HT1080 (cell line): ENCODE measurements at regions not wholly inside any gene's neighbourhood (a gene's known extent, or its start where the extent isn't known, plus 50 kb on each side); places are given as distances from the start of the nearest gene placed in this dataset.

ENCODE experiments used
- DNase-seq: peaks from one replicate; pipeline ENCODE4 v3.0.0-alpha.2; 2015; ENCODE audit warnings: low read depth

GRCh38 chr13:48885027-48885395 is 90.7 kb upstream of the FNDC3A start:
- no peak for DNase-seq

DNA sequence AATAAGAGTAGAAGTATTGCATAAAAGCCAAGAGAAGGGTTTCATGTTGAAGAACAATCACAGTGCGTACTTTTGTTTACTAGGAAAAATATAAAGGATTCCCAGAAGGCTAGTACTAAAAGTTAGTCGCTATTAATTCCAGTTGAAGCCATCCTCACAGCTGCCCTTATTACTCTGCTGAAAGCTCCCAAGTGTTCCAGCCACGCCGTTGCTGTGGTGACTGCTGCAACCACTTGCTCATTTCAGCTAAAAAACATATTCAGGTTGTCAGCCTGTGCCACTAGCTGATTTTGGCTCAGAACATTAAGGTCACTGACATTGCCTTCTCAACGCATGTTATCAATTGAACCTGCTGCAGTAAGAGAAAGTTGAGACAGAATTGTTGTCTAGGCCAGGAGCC is 87.1 kb upstream of the FNDC3A start:
- DNase-seq = no peak

GRCh38 chr13:48890391-48890790 is 85.3 kb upstream of the FNDC3A start:
- DNase-seq = no peak

- peak; percentile 92 for DNase-seq
Observed at GRCh38 chr13:48891586-48891985, 84.1 kb upstream of the FNDC3A start.

DNA sequence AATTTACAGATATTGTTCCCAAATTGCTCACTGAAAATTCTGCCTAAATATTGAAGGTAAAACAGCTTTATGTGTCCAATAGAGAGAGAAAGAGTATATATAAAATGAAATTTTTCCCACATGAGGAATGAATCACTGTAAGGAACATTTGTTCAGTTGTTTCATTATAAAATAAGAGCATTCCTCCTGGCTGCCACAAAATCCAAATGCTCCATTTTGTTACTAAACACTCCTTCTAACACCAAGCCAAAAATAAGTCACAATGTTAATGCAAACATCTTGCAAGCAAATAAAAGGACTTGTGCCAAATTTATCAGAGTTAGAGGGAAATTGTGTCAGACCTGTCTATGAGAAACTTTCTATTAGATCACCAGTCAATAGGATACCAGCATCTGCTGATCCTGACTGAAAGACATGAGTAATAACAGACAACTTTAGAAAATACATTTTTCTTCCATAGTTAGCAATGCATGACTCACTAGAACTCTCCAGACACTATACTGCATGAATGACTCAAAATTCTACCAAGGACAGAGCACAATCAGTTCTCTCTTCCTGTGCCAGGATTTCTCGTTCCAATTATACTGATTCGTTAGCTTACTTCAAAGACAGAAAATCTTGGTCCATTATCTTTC is 83.5 kb upstream of the FNDC3A start:
- DNase-seq = peak; percentile 95

- no peak for DNase-seq
Observed at GRCh38 chr13:48892688-48893075, 83.0 kb upstream of the FNDC3A start.

GRCh38 chr13:48896312-48896711 is 79.4 kb upstream of the FNDC3A start:
- peak; percentile 77 for DNase-seq

DNA sequence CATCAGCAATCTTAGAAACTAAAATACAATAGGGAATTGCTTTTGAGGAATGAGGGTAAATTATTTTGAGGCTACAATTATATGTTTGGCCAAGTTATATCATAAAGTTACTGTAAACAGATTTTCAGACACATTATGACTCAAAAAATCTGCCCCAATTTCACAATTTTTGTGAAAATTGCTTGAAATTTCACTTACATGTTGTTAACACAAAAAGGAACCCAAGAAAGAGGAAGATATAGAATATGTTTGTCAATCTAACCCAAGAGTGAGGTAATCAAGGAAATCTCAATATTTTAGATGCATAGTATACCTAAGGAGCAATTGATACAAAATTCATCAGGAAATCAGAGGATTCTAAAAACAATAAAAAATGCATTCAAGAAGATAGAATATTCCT is 73.9 kb upstream of the FNDC3A start:
- no peak for DNase-seq

GRCh38 chr13:48902368-48902767 is 73.3 kb upstream of the FNDC3A start:
- no peak for DNase-seq

DNA sequence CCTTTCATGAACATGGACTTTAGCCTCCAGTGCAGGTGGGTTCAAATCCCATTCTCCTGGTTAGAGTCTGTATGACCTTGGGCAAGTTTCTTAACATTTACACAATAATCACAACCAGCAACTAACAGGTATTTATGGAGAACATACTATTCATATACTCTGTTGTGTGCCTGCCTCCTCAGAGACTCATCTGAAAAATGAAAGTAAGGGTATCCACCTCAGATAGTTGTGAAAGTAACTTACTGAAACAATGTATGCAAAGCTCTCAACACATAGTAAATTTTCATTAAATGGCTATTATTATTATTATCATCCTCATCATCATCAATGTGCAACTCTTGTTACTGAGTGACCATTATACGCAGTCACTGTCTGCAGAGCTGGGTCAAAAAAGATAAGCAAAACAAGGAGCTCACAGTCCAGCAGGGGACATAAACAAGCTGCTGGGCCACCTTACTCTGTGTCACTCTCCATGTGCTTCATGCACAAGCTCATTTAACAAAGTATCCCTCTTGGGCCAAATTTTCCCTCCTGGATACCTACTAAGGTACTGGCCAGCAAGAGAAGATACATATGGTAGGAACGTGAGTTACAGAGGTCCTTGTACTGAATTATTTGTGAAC is 70.9 kb upstream of the FNDC3A start:
- no peak for DNase-seq

- DNase-seq = no peak
Observed at GRCh38 chr13:48906200-48906599, 69.5 kb upstream of the FNDC3A start.

- DNase-seq = peak; percentile 37
Observed at GRCh38 chr13:48908381-48909055, 67.2 kb upstream of the FNDC3A start.

DNA sequence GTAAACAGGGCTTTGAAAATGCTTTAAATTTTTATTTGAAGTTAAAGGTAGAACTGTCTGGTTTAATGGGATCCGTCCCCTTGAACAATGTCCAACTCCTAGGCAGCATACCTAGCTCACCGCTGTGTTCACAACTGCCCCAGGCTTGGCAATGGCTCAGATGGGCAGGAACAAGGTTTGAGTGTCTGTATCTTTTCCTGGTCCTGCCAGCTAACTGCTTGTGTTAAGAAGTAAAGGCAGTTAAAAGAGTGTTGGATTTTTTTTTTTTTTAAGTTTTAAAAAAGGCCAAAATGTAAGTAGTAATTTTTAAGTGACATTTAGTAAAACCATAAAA is 66.7 kb upstream of the FNDC3A start:
- DNase-seq = no peak

DNA sequence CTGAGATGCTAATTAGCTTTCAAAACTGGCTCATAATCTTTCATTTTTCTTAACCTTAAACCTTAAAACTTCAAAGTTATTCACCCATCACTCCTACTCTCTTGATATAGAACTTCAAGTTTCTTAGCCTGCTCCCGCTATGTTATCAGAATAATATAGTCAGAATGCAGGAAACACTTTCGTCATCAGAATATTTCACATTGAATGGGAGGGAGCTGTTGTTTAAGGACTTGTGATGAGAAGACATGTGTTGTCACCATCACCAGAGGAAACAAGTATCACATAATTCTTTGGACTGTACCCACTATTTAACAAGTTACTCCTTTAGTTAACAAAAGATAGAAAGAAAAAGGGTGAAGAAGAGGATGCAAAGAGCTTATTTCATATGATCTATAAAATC is 65.0 kb upstream of the FNDC3A start:
- DNase-seq = no peak

DNA sequence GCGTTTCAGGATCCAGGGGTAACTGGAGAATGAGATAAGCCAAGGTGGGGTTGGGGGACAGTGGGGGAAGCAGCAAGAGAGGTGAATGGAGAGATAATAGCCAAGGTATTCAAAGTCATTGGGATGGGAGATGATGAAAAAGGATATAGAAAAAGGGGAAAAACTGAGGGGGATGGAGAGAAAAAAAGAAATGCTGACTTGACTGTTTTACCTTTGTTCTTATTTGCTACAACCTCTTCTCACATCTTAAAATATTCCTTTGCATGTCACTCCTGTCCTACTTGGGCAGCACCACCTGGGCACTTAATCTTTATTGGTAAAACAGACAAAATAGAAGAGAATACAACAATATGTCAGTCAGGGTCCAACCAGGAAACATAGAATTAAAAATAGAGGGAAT is 56.0 kb upstream of the FNDC3A start:
- DNase-seq = no peak

- DNase-seq = no peak
Observed at GRCh38 chr13:48920730-48921129, 55.0 kb upstream of the FNDC3A start.

DNA sequence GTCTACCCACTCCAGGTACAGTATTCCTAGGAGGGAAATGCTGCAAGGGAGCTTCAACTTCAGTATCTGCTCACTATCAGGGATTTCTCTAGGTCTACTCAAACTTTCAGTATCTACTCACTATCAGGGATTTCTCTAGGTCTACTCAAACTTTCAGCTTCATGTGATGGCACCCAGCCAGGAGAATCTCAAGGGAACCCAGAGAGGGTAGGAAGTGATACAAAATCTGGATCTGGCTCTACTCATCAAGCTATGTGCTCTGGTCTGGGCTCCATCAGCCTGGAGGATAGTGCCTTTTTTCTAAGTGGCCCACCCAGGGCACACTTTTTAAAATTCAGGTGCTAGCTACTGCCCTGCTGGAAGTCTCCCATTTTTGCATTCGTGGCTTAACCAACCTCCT is 52.3 kb upstream of the FNDC3A start:
- no peak for DNase-seq

- no peak for DNase-seq
Observed at GRCh38 chr13:48925001-48925400, 50.7 kb upstream of the FNDC3A start.
